K562 (cell line): ENCODE measurements at regions not wholly inside any gene's neighbourhood (a gene's known extent, or its start where the extent isn't known, plus 50 kb on each side); places are given as distances from the start of the nearest gene placed in this dataset.

Source experiments
- ATAC-seq: fragments of 200-7000 bp; cut with Tn5 transposase; 3 replicates; pipeline ENCODE4 v1.9.1; 2020; ENCODE audit warnings: moderate library complexity
- BruUV-seq: library from RNA; stranded (reverse); fragments of 400-500 nt; replicated peaks from 2 replicates; lab custom pipeline; 2021; lab: Mats Ljungman, UMichigan
- CTCF ChIA-PET: fragments of 300-600 bp; formaldehyde crosslinking; extraction: SDS; loops from one replicate; lab custom pipeline; 2021; ENCODE audit warnings: low intra/inter-chr PET ratio; lab: Yijun Ruan, JAX
- POLR2A ChIA-PET: fragments of 300-600, 350-650 bp; sonication (Branson Sonifier 250); formaldehyde crosslinking; extraction: SDS; loops from one replicate; lab custom pipeline; 2021; ENCODE audit warnings: antibody characterized with exemption, inconsistent platforms; lab: Yijun Ruan, JAX
- DNase-seq, 4 experiments: peaks; one replicate each; pipeline versions ENCODE4 v3.0.0 to v3.0.0-alpha.2; 2011 to 2018; ENCODE audit warnings: low spot score in 3 of 4, mixed read lengths in 3 of 4; ENCODE audit errors: extremely low read depth in 1 of 4
- FAIRE-seq: peaks from 2 replicates; lab custom pipeline; 2011; peaks lifted over from hg19 to GRCh38; lab: Jason Lieb, UNC
- H2AFZ ChIP-seq: 2 replicates; pipeline ENCODE4 v1.6.0; 2011; ENCODE audit warnings: low read depth, low read length, control low read depth, inconsistent platforms
- H3K27ac ChIP-seq: fragments of 200-600 bp; 3 replicates; pipeline ENCODE4 v1.8.0; 2011; ENCODE audit warnings: low read depth, mild to moderate bottlenecking, control low read depth, inconsistent platforms, low read length, moderate library complexity, mixed read lengths; ENCODE audit errors: extremely low read depth
- H3K27me3 ChIP-seq, 2 experiments: fragments of 300-600 bp in 1 of 2; 2 replicates in 1 of 2; 3 replicates in 1 of 2; pipeline versions ENCODE4 v1.6.0 to v1.8.0; 2011; ENCODE audit warnings: inconsistent platforms in 2 of 2, low read length in 2 of 2, mild to moderate bottlenecking in 1 of 2, mixed read lengths in 1 of 2, moderate library complexity in 1 of 2; ENCODE audit not compliant: control insufficient read depth in 2 of 2, insufficient read depth in 2 of 2
- H3K36me3 ChIP-seq: fragments of 300-600 bp; 3 replicates; pipeline ENCODE4 v1.8.0; 2011; ENCODE audit warnings: mild to moderate bottlenecking, low read length, inconsistent platforms; ENCODE audit not compliant: control insufficient read depth, insufficient read depth
- H3K4me1 ChIP-seq, 2 experiments: fragments of 200-600 bp in 1 of 2; replicated peaks in 1 of 2; 2 replicates in 1 of 2; 3 replicates in 1 of 2; pipeline versions ENCODE4 v1.5.1 to v1.8.0; 2011; ENCODE audit warnings: inconsistent platforms in 2 of 2, low read length in 2 of 2, mild to moderate bottlenecking in 1 of 2, mixed read lengths in 1 of 2, moderate library complexity in 1 of 2; ENCODE audit not compliant: control insufficient read depth in 2 of 2, insufficient read depth in 2 of 2
- H3K4me2 ChIP-seq: 2 replicates; pipeline ENCODE4 v1.6.1; 2011; ENCODE audit warnings: low read length, control low read depth, inconsistent platforms, mixed read lengths; ENCODE audit not compliant: insufficient read depth
- H3K4me3 ChIP-seq: fragments of 200-600 bp; sonication (generic), shearing (Covaris generic); 2 replicates; pipeline ENCODE4 v1.5.1; 2016; ENCODE audit warnings: control low read depth, inconsistent platforms
- H3K79me2 ChIP-seq: fragments of 200-600 bp; 3 replicates; pipeline ENCODE4 v1.8.0; 2011; ENCODE audit warnings: low read length, inconsistent platforms; ENCODE audit not compliant: control insufficient read depth, insufficient read depth
- H3K9ac ChIP-seq, 2 experiments: 2 replicates each; pipeline versions ENCODE4 v1.6.0 to v1.6.1; 2011; ENCODE audit warnings: low read depth in 2 of 2, low read length in 2 of 2, control low read depth in 1 of 2, inconsistent platforms in 1 of 2, mild to moderate bottlenecking in 1 of 2, mixed read lengths in 1 of 2; ENCODE audit not compliant: insufficient read depth in 1 of 2
- H3K9me1 ChIP-seq: one replicate; pipeline ENCODE4 v1.6.0; 2011; ENCODE audit warnings: inconsistent platforms, mild to moderate bottlenecking, low read length, moderate library complexity; ENCODE audit not compliant: control insufficient read depth, insufficient read depth
- H3K9me3 ChIP-seq: replicated peaks from 2 replicates; pipeline ENCODE4 v1.5.1; 2011; ENCODE audit warnings: low read depth, low read length, inconsistent platforms; ENCODE audit not compliant: control insufficient read depth, insufficient read depth
- H4K20me1 ChIP-seq: replicated peaks from 2 replicates; pipeline ENCODE4 v1.6.1; 2011; ENCODE audit warnings: low read length, inconsistent platforms, mixed read lengths; ENCODE audit not compliant: control insufficient read depth, insufficient read depth
- BRD4 ChIP-seq: fragments of 200-600 bp; sonication (generic); IDR thresholded peaks from 2 replicates; pipeline ENCODE4 v1.6.1; 2017; ENCODE audit warnings: inconsistent platforms
- CTBP1 ChIP-seq: fragments of 450-650 bp; IDR thresholded peaks from 2 replicates; pipeline ENCODE4 v1.6.1; 2016; ENCODE audit warnings: borderline replicate concordance
- ELK3 ChIP-seq: fragments of 450-650 bp; formaldehyde crosslinking; IDR thresholded peaks from 2 replicates; pipeline ENCODE4 v1.4.0; 2020; ENCODE audit warnings: mild to moderate bottlenecking
- GATAD2B ChIP-seq: fragments of 450-650 bp; IDR thresholded peaks from 2 replicates; pipeline ENCODE4 v1.6.1; 2017; ENCODE audit warnings: mild to moderate bottlenecking, borderline replicate concordance
- HMGN3 ChIP-seq: IDR thresholded peaks from 2 replicates; pipeline ENCODE4 v1.6.1; 2011; ENCODE audit warnings: borderline replicate concordance, low read depth, mild to moderate bottlenecking, mixed read lengths, low read length; ENCODE audit not compliant: insufficient read length; ENCODE audit errors: extremely low read depth
- KDM2B ChIP-seq: fragments of 250-450 bp; sonication (Bioruptor Pico); IDR thresholded peaks from 2 replicates; pipeline ENCODE4 v1.8.0; 2021; ENCODE audit warnings: mild to moderate bottlenecking, moderate library complexity
- KLF13 ChIP-seq: fragments of 450-650 bp; IDR thresholded peaks from 2 replicates; pipeline ENCODE4 v1.6.1; 2016; ENCODE audit warnings: missing genetic modification characterization, low read depth, mild to moderate bottlenecking, missing compliant biosample characterization, moderate library complexity, borderline replicate concordance
- NFIC ChIP-seq: fragments of 450-650 bp; IDR thresholded peaks from 2 replicates; pipeline ENCODE4 v1.6.1; 2017; ENCODE audit warnings: mild to moderate bottlenecking, inconsistent platforms
- RUNX1 ChIP-seq: sonication (generic); IDR thresholded peaks from 2 replicates; pipeline ENCODE4 v1.6.1; 2016; ENCODE audit warnings: antibody characterized with exemption, low read depth
- SAFB ChIP-seq: fragments of 200-400 bp; formaldehyde crosslinking; IDR thresholded peaks from 2 replicates; pipeline ENCODE4 v1.6.1; 2017; ENCODE audit warnings: low read depth, low read length, borderline replicate concordance
- SREBF2 ChIP-seq: sonication (generic); formaldehyde crosslinking; IDR thresholded peaks from 2 replicates; pipeline ENCODE4 v1.4.0; 2020; ENCODE audit warnings: mild to moderate bottlenecking, missing genetic modification reagents
- ZBTB8A ChIP-seq: fragments of 450-650 bp; IDR thresholded peaks from 2 replicates; pipeline ENCODE4 v1.6.1; 2018; ENCODE audit warnings: mild to moderate bottlenecking, moderate library complexity; ENCODE audit not compliant: partially characterized antibody
- ZFP1 ChIP-seq: fragments of 450-650 bp; formaldehyde crosslinking; IDR thresholded peaks from 2 replicates; pipeline ENCODE4 v1.4.0; 2020; ENCODE audit warnings: mild to moderate bottlenecking, mixed read lengths
- WGBS: fragments of 100-300 bp; shearing (Covaris generic); methylation state at CpG from one replicate; pipeline ENCODE4 v1.1.6; 2016; ENCODE audit warnings: low coverage, mixed read lengths; ENCODE audit not compliant: insufficient coverage; ENCODE audit errors: missing lambda C conversion rate; 5-methylcytosine and 5-hydroxymethylcytosine counted together
- in situ Hi-C: fragments of 300-500 bp; cut with MboI; formaldehyde crosslinking; loops from 4 replicates; pipeline ENCODE4 v1.15.0; 2018; ENCODE audit warnings: inconsistent platforms, mixed read lengths
- intact Hi-C: fragments of 100-400 bp; cut with micrococcal nuclease; formaldehyde crosslinking; loops from 2 replicates; pipeline ENCODE4 v1.14.2; 2022

GRCh38 chr6:71446057-71446456, 157.4 kb downstream of the OGFRL1 start (continued):
- no peak for TF ChIP-seq ELK3 (CRISPR knock-in tag)
- TF ChIP-seq KDM2B = no peak
- no peak for TF ChIP-seq NFIC
- TF ChIP-seq CTBP1 = no peak

GRCh38 chr6:71446470-71446869, 157.9 kb downstream of the OGFRL1 start:
- no peak for FAIRE-seq
- no TSS peak for BruUV-seq

More at GRCh38 chr6:71446470-71446869, 157.9 kb downstream of the OGFRL1 start:
- Histone ChIP-seq H3K9me1 (no peaks in the 10 kb centered on the region), H4K20me1 (no peaks in the 10 kb centered on the region), H3K79me2 (no peaks in the 10 kb centered on the region)
- in situ Hi-C loops = no loop called here
- CTCF ChIA-PET = no interaction called here
- ATAC-seq = no peak
- no peak for TF ChIP-seq HMGN3
- no peak for TF ChIP-seq CTBP1
- no peak for TF ChIP-seq GATAD2B
- no peak for TF ChIP-seq BRD4
- TF ChIP-seq RUNX1 = no peak
- no peak for TF ChIP-seq SREBF2 (CRISPR knock-in tag)
- TF ChIP-seq SAFB = no peak
- no peak for TF ChIP-seq ZFP1 (CRISPR knock-in tag)
- TF ChIP-seq ZBTB8A = no peak
- TF ChIP-seq KLF13 = no peak
- TF ChIP-seq, all 486 proteins: peak for 0
- H3K27ac ChIP-seq = no peak overlapping the region
- no peaks in the 10 kb centered on the region for H3K4me1 ChIP-seq
- no peaks in the 10 kb centered on the region for H3K9me3 ChIP-seq
- 2% methylated on average over 4 of the region's 4 CpGs for WGBS
- H3K27me3 ChIP-seq = no peaks in the 10 kb centered on the region
- no peak overlapping the region for H3K4me2 ChIP-seq
- no peak overlapping the region for H3K9ac ChIP-seq
- POLR2A ChIA-PET = no interaction called here
- H3K4me3 ChIP-seq = no peak overlapping the region
- H3K36me3 ChIP-seq = no peaks in the 10 kb centered on the region
- H2AFZ ChIP-seq = no peak overlapping the region
- intact Hi-C loops = no loop called here
- DNase-seq = no peak
